ENCODE measurements at regions not wholly inside any gene's neighbourhood (a gene's known extent, or its start where the extent isn't known, plus 50 kb on each side); places are given as distances from the start of the nearest gene placed in this dataset.

DNA sequence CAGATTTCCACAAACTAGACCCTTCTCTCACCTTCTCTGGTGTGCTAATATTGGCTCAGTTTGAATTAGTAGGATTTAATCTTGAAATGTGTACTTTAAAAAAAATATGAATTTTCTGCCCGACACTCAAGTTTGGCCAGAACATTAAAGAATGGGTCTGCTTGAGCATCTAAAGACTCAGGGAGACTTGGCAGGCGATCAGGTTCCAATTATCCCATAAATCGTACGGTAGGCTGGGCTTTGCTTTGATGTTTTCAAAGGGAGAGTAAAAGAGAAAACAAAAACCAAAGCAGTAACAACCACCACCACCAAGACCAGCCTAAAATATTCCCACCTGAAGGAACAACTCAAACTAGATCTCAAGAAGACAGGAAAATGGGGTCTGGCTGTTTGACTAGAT is 230.8 kb downstream of the EBLN2 start:
- peaks cover 0 to 3% (median 0%) of the 10 kb centered on the region in 4 donors for H3K27me3 ChIP-seq (ENCODE audit: control insufficient read depth in 4 of 4, insufficient read depth in 4 of 4, low read length in 3 of 4)
- H3K9ac ChIP-seq (ENCODE audit: low read depth in 1 of 2, low read length in 2 of 2) = no peak overlapping the region
- H3K9me3 ChIP-seq (ENCODE audit: control insufficient read depth in 4 of 4, low read length in 3 of 4) = no peaks in the 10 kb centered on the region
- 74% methylated on average over 4 of the region's 4 CpGs for WGBS
- no peak overlapping the region for H3K27ac ChIP-seq (ENCODE audit: low read depth in 1 of 2, low read length in 2 of 2)
- no peaks in the 10 kb centered on the region for H3K4me1 ChIP-seq (ENCODE audit: control insufficient read depth in 4 of 4, insufficient read depth in 4 of 4, low read length in 3 of 4)
- H3K36me3 ChIP-seq (ENCODE audit: control insufficient read depth in 4 of 4, insufficient read depth in 3 of 4, low read depth in 1 of 4, low read length in 3 of 4) = no peaks in the 10 kb centered on the region
- no peak overlapping the region for H3K4me3 ChIP-seq (ENCODE audit: low read depth in 1 of 3, low read length in 3 of 3)
- DNase-seq (ENCODE audit: low spot score) = no peak
- TF ChIP-seq RXRA (IDR thresholded peaks at IDR 0.05) (no peak), RAD21 (IDR thresholded peaks at IDR 0.05) (no peak), YY1 (IDR thresholded peaks at IDR 0.05) (no peak), NR2F2 (IDR thresholded peaks at IDR 0.05) (no peak), TAF1 (conservative IDR thresholded peaks at IDR 0.05) (no peak), GABPA (IDR thresholded peaks at IDR 0.05 in 1 of 2, conservative IDR thresholded peaks at IDR 0.05 in 1 of 2) (no peak), SP1 (IDR thresholded peaks at IDR 0.05) (no peak), EGR1 (IDR thresholded peaks at IDR 0.05; ENCODE audit: low read depth in 2 of 2) (no peak), FOXA1 (IDR thresholded peaks at IDR 0.05) (no peak), JUND (IDR thresholded peaks at IDR 0.05) (no peak), HNF4G (IDR thresholded peaks at IDR 0.05) (no peak), FOXA2 (IDR thresholded peaks at IDR 0.05) (no peak), HNF4A (conservative IDR thresholded peaks at IDR 0.05) (no peak)
- TF ChIP-seq, protein P1, sequence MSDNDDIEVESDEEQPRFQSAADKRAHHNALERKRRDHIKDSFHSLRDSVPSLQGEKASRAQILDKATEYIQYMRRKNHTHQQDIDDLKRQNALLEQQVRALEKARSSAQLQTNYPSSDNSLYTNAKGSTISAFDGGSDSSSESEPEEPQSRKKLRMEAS (IDR thresholded peaks at IDR 0.05) = no peak
- TF ChIP-seq, protein P2, sequence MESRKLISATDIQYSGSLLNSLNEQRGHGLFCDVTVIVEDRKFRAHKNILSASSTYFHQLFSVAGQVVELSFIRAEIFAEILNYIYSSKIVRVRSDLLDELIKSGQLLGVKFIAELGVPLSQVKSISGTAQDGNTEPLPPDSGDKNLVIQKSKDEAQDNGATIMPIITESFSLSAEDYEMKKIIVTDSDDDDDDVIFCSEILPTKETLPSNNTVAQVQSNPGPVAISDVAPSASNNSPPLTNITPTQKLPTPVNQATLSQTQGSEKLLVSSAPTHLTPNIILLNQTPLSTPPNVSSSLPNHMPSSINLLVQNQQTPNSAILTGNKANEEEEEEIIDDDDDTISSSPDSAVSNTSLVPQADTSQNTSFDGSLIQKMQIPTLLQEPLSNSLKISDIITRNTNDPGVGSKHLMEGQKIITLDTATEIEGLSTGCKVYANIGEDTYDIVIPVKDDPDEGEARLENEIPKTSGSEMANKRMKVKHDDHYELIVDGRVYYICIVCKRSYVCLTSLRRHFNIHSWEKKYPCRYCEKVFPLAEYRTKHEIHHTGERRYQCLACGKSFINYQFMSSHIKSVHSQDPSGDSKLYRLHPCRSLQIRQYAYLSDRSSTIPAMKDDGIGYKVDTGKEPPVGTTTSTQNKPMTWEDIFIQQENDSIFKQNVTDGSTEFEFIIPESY (IDR thresholded peaks at IDR 0.05) = no peak
- TF ChIP-seq, protein P3, sequence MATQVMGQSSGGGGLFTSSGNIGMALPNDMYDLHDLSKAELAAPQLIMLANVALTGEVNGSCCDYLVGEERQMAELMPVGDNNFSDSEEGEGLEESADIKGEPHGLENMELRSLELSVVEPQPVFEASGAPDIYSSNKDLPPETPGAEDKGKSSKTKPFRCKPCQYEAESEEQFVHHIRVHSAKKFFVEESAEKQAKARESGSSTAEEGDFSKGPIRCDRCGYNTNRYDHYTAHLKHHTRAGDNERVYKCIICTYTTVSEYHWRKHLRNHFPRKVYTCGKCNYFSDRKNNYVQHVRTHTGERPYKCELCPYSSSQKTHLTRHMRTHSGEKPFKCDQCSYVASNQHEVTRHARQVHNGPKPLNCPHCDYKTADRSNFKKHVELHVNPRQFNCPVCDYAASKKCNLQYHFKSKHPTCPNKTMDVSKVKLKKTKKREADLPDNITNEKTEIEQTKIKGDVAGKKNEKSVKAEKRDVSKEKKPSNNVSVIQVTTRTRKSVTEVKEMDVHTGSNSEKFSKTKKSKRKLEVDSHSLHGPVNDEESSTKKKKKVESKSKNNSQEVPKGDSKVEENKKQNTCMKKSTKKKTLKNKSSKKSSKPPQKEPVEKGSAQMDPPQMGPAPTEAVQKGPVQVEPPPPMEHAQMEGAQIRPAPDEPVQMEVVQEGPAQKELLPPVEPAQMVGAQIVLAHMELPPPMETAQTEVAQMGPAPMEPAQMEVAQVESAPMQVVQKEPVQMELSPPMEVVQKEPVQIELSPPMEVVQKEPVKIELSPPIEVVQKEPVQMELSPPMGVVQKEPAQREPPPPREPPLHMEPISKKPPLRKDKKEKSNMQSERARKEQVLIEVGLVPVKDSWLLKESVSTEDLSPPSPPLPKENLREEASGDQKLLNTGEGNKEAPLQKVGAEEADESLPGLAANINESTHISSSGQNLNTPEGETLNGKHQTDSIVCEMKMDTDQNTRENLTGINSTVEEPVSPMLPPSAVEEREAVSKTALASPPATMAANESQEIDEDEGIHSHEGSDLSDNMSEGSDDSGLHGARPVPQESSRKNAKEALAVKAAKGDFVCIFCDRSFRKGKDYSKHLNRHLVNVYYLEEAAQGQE (IDR thresholded peaks at IDR 0.05) = no peak
- TF ChIP-seq, protein P4, sequence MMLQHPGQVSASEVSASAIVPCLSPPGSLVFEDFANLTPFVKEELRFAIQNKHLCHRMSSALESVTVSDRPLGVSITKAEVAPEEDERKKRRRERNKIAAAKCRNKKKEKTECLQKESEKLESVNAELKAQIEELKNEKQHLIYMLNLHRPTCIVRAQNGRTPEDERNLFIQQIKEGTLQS (IDR thresholded peaks at IDR 0.05) = no peak
- TF ChIP-seq, protein P5, sequence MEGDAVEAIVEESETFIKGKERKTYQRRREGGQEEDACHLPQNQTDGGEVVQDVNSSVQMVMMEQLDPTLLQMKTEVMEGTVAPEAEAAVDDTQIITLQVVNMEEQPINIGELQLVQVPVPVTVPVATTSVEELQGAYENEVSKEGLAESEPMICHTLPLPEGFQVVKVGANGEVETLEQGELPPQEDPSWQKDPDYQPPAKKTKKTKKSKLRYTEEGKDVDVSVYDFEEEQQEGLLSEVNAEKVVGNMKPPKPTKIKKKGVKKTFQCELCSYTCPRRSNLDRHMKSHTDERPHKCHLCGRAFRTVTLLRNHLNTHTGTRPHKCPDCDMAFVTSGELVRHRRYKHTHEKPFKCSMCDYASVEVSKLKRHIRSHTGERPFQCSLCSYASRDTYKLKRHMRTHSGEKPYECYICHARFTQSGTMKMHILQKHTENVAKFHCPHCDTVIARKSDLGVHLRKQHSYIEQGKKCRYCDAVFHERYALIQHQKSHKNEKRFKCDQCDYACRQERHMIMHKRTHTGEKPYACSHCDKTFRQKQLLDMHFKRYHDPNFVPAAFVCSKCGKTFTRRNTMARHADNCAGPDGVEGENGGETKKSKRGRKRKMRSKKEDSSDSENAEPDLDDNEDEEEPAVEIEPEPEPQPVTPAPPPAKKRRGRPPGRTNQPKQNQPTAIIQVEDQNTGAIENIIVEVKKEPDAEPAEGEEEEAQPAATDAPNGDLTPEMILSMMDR (IDR thresholded peaks at IDR 0.05; ENCODE audit: low read depth, low read length, missing input control) = no peak

Data from liver (tissue), 8 donors.